HFF-Myc (cell line): ENCODE measurements at regions not wholly inside any gene's neighbourhood (a gene's known extent, or its start where the extent isn't known, plus 50 kb on each side); places are given as distances from the start of the nearest gene placed in this dataset.
"Not testable (repeated sequence)": the region's sequence is repeated elsewhere in the genome, so short reads cannot be mapped to it uniquely, and the experiment has no call there.

Experiments used
- DNase-seq: peaks from one replicate; pipeline ENCODE4 v3.0.0-alpha.2; 2011; ENCODE audit warnings: low read depth; ENCODE audit errors: extremely low read depth
- H3K4me3 ChIP-seq: replicated peaks from 2 replicates; pipeline ENCODE4 v1.5.1; 2011; ENCODE audit warnings: low read depth, mild to moderate bottlenecking, control low read depth, low read length
- CTCF ChIP-seq: IDR thresholded peaks from 2 replicates; pipeline ENCODE4 v1.5.1; 2012; ENCODE audit warnings: mild to moderate bottlenecking, low read depth, low read length, control low read depth; ENCODE audit errors: missing control alignments

DNA sequence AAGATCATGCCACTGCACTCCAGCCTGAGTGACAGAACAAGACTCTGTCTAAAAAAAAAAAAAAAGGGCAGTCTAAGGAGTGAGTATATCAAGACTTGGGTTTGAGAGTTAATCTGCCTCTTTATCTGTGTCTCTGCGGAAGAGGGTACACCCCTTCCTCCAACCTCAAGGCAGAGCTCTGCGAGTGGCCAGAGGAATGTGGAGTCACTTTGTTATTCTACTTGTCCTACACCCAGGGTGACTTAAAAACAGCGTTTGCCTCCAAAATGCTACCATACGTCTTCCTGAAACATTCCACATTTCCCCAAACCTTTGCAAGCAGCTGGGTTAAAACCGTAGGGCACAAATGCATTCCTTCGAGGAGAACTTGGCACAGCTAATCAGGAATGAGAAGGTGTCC lies 199.9 kb downstream of the SHOX start:
- H3K4me3 ChIP-seq: no peak overlapping the region
- DNase-seq: no peak
- no peak for TF ChIP-seq CTCF

DNA sequence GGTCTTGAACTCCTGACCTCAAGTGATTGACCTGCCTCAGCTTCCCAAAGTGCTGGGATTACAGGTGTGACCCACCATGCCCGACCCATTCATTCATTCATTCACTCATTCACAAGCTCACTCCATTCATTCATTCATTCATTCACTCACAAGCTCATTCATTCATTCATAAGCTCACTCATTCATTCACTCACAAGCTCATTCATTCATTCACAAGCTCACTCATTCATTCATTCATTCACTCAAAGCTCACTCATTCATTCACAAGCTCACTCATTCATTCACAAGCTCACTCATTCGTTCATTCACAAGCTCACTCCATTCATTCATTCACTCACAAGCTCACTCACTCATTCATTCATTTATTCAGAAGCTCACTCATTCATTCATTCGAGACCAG lies 198.6 kb downstream of the SHOX start:
- H3K4me3 ChIP-seq: no peak overlapping the region
- no peak for DNase-seq
- TF ChIP-seq CTCF: no peak

GRCh38 chrX:828411-828959 lies 197.9 kb downstream of the SHOX start:
- peak; percentile 27 for DNase-seq
- peak overlapping the region; percentile 26; the same call in 1 of the 2 replicates for H3K4me3 ChIP-seq
- no peak for TF ChIP-seq CTCF

DNA sequence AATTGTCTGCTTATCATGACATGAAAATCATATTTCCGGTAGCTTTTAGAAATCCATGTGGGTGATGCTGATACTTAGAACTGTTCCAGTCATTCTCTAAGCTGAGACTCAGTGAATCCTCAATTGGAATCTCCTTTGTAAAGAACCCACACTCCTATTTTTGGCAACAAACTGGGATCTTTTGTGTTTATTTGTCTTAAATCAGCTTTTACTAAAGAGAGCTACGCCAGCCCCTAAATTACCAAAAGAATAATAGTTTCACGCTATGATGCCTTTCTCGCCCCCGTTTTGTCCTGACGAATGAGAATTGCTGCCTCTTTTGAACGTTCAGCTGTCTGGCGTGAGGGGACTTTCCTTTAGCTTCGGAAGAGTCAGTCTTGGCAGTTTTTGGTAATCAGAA lies 195.9 kb downstream of the SHOX start:
- DNase-seq: peak; percentile 14

DNA sequence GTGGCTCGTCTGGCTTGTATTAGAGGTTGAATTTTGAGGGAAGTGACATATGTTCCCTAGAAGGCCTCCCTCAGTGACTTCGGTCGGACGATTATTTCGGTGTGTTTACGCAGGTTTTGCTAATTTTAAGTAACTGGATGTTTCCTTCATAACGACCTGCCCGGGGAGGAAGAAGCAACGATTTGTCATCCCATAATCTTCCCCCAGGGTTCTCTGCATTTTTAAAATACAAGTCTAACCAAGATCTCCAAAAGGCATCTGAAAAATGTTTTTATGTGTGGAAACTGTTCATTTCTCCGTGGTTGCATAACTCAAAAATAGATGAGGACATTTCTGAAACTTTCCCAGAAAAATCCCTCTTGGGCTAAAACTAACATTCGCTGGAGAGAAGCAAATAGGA lies 195.4 kb downstream of the SHOX start:
- peak; percentile 32 for DNase-seq

More for the DNA sequence above, 195.9 kb downstream of the SHOX start:
- H3K4me3 ChIP-seq: peak overlapping the region; percentile 19
- TF ChIP-seq CTCF: no peak

DNA sequence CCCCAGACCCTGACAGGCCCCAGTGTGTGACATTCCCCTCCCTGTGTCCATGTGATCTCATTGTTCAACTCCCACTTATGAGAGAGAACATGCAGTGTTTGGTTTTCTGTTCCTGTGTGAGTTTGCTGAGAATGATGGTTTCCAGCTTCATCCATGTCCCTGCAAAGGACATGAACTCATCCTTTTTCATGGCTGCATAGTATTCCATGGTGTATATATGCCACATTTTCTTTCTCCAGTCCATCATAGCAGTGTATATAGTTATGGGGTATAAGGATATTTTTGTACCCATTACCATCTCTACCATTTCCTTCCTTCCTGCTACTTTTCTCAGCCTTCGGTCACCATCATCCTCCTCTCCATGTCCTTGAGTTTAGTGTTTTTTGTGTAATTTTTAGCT lies 192.5 kb downstream of the SHOX start:
- not testable (repeated sequence) for DNase-seq, H3K4me3 ChIP-seq

More for the DNA sequence above, 195.4 kb downstream of the SHOX start:
- TF ChIP-seq CTCF: no peak
- H3K4me3 ChIP-seq: peak overlapping the region; percentile 19

GRCh38 chrX:821327-822107 lies 190.9 kb downstream of the SHOX start:
- DNase-seq: no peak
- H3K4me3 ChIP-seq: no peak overlapping the region
- TF ChIP-seq CTCF: no peak
